Amniotic epithelial cell (primary cell): ENCODE measurements at regions not wholly inside any gene's neighbourhood (a gene's known extent, or its start where the extent isn't known, plus 50 kb on each side); places are given as distances from the start of the nearest gene placed in this dataset.

Experiments used
- DNase-seq: peaks from one replicate; pipeline ENCODE4 v3.0.0-alpha.2; 2010; ENCODE audit warnings: low read depth

DNA sequence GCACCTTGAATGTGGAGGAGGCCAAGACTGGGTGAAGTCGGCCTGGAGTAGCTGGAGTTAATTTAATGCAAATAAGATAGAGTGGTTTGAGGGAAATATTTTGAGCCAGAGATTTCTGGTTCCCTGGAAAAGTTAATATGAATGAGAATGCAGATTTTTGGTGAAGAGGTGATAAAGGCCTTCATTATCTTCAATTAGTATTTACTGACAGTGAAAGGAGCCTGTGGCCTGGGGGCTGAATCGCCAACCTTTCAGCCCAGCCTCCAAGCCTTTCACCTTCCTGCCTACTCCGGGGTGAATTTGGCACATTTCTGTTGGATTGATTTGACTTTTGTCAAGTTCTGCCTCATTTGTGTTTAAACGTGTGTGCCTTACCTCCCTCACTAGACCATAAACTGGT is 147.8 kb downstream of the SOX2 start:
- DNase-seq, result no peak

DNA sequence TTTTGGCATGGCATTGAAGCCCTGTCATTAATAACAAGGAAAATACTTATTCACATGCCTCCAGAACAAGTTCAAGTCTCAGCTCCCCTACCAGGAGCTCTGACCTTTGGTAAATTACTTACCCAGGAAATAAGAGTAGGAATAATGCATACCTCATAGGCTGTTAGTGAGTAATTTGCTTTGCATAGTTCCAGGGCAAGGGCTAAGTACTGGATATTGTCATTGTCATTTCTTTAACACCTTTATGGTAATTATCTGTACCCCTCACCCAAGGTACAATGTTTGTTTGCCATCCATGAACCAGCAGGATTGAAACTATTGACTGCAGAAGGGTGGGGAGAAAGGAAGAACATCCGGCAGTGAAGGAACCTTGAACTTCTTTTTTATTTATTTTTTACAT is 148.5 kb downstream of the SOX2 start:
- DNase-seq, result no peak

- no peak for DNase-seq
Measured at GRCh38 chr3:181862502-181862901, 150.8 kb downstream of the SOX2 start.

DNA sequence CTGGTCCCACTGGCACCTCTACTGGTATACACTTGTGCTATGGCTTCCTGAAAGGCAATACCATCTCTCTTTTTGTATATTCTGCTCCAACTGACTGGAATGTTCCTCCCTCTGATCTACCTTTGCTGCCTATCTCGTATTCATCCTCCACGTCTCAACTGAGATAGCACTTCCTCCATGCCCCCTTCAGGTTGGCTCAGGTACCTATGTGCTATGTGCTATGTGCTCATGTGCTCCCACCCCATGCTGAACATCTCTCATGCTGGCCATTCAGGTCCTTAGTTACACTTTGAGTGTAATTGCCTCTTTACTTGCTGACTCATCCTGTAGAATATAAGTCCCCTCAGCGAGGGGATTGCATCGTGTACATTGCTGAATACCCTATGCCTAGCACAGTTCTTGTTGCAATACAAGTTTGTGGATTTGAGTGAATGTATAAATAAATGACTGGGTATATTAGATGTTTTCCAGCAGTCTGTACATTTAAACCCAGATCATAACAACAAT is 156.9 kb downstream of the SOX2 start:
- no peak for DNase-seq

- no peak for DNase-seq
Measured at GRCh38 chr3:181872887-181873286, 161.2 kb downstream of the SOX2 start.

GRCh38 chr3:181879926-181880325 is 168.2 kb downstream of the SOX2 start:
- no peak for DNase-seq

DNA sequence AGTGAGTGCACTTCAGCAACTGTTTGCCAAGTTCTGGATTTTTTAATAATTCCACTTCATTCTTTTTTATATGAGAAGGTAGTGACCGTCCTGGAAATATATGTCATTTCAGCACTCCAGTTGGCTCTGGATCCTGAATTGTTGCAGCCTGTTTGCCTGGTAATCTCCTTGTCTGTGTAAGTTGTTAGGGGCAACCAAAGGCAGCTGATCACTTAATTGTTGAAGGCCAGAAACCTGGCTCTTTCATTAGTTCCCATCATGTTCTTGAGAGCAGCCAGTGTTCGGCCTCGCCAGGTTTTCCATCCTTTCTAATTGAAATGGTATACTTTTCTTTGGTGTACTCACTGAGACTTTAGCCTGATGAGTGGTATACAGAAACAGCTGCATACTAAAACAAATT is 168.6 kb downstream of the SOX2 start:
- no peak for DNase-seq

DNA sequence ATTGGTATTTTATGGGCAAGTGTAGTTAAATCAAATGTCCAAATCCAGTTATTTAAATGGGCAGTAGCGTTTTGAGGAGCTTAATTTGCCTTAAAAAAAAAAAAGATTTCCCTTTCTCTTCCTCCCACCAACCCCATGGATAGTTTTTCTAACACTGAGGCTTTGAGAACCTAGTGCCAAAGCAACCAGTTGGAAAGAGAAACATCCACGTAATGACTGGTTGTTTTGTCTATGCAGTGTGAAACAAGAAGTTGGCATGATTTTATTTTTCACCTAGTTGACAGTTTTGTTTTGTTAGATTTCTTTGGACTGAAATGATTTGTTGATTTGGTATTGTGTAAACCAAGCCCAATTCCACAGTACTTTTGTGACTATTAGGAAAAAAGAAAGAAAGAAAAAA is 170.0 kb downstream of the SOX2 start:
- no peak for DNase-seq

GRCh38 chr3:181885868-181886630 is 174.3 kb downstream of the SOX2 start:
- no peak for DNase-seq

DNA sequence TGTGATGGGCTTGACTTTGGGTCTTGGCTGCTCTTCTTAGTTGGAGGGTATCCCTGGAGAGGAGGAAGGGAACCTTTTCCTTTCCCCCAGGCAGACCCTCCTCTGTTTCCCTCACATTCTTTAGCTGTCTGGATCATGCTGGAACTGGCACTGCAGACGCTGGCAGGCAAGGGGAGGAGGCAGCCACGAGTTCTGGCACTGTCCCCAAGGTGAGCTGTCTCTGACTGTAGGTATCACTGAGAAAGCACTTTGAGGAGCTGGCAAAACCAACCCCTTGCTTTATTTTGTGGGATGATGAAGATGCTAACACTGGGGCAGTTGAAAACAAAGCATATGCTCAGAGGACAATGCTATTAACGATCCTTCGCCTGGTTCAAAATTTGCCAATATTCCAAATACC is 175.0 kb downstream of the SOX2 start:
- DNase-seq, result no peak

DNA sequence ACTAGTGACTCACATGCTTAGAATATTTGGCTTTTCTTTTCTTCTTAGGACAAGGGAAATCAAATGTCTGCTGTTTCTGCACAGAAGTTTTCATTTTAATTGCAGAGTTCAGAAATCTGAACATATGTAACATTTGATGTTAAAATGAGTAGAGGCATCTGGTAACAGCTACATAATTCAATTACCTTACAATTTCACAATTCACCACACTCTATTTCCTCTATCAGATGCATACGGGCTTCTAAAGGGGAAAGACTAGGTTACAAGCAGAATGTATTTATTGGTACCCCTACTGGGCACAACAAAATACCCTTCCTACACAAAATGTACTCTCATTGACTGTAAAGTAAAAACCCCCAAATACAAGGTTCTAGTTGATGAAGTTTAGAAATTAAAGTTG is 176.0 kb downstream of the SOX2 start:
- no peak for DNase-seq

DNA sequence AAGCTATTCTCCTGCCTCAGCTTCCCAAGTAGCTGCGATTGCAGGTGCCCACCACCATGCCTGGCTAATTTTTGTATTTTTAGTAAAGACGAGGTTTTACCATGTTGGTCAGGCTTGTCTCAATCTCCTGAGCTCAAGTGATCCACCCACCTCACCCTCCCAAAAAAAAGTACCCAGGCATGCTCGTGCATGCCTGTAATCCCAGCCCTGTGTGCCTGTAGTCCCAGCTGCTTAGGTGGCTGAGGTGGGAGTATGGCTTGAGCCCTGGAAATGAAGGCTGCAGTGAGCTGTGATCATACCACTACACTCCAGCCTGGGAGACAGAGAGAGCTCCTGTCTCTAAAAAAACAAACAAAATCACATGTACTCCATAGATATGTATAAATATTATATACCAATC is 176.5 kb downstream of the SOX2 start:
- DNase-seq, result no peak

- DNase-seq, result no peak
Measured at GRCh38 chr3:181892848-181893247, 181.1 kb downstream of the SOX2 start.

DNA sequence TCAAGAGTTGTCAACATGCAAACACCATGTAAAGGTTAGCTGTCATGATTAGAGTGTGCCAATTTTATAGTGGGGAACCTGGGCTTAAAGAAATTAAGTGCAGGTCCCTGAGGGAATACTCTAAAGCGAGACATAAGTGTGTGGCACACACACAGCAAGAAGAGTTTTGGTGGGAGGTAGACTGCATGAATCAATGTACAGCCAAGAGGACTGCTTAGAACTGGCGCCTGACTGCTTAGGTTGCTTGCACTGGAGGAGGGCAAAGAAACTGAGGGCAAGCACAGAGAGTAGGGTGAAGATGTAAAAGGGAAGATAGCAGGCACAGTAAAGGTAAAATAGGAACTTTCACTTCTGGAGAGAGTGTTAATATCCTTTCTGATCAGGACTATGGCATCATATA is 184.9 kb downstream of the SOX2 start:
- no peak for DNase-seq

- no peak for DNase-seq
Measured at GRCh38 chr3:181899702-181900101, 188.0 kb downstream of the SOX2 start.

DNA sequence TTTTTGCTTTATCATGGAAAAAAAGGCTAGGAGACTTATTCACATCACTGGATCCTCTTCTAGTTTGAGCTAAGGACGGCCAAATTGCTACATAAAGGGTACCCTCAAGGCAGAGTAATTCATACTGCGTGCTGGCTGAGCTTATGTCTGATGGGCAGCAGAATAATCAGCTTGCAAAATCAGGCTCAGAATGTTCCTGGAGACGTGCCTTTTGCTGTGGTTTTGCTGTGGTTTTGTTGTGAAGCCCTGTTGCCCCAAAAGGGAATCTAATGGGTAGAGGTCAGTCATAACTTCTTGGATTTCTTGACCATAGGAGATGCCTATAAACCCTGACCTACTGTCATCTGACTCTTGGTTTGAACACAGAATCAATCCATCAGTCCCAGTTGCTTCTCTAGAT is 189.9 kb downstream of the SOX2 start:
- DNase-seq, result no peak

GRCh38 chr3:181906338-181906737 is 194.6 kb downstream of the SOX2 start:
- DNase-seq, result no peak

DNA sequence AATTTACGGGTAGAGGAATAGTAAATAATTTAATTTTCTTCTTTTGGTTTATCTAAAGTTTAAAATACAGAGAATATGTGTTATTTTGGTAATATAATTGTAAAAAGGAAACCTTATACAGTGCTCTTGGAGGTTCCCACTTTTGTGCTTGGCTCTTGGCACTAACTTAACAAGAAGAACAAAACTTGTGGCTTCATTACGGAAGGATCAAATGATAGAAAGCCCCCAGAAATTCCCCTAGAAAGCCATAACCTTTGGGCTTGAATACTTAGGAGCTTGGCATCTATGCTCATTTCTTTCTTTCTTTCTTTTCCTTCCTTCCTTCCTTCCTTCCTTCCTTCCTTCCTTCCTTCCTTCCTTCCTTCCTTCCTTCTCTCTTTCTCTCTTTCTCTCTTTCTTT is 197.5 kb downstream of the SOX2 start:
- DNase-seq, result no peak

DNA sequence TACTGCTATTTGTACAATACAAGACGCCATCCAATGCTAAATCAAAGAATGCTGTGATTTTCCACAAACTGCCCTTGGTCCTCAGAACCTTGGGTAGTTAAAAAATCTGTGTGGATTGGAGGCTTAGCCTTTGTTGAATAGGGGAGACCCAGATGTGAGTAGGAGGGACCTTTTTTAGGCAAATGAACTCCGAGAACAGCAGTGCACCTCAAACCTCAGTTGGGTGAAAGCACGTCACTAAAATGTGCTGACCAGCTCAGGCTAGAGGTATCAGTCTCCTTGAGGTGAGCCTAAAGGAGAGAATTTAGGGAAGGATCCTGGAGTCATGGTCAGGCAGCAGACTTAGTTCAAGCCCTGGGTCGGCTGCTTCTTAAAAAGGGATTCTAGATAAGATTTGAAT is 200.7 kb downstream of the SOX2 start:
- DNase-seq, result no peak

GRCh38 chr3:181913254-181913653 is 201.5 kb downstream of the SOX2 start:
- DNase-seq, result no peak

DNA sequence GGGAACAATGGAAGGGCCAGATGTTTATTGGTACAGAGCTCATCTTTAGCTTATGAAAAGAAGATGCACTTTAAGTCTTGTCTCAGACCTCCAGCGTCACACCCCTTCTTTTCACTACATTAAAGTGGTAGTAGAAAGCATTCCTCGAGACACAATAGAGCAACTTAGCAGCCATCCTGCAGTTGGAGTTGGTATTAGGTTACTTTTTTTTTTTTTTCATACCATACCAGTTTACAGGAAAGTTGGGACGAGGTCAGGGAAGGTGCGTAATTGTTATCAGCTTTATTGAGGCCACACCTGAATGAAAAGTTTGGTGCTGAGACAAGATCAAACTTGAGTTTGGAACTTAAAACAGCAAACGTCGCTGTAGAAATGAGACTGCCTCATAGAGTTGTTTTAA is 203.8 kb downstream of the SOX2 start:
- no peak for DNase-seq

DNA sequence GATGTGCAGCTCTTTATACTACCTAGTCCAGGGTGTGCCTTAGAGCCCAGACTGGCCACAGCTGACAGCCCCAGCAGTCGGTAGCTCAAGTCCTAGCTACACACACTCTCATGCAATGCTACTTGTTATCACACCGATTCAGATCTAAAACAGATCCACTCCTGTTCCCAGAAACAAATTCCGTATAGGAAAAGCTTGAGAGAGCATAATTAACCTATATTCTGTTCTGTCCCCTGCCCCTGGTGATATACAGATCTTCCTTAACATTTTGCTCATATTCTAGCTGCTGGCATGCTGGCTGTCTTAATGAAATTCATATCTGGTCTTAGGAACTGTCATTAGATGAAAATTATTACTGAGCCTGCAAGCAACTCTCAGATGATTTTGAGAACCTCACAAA is 204.3 kb downstream of the SOX2 start:
- DNase-seq, result no peak

DNA sequence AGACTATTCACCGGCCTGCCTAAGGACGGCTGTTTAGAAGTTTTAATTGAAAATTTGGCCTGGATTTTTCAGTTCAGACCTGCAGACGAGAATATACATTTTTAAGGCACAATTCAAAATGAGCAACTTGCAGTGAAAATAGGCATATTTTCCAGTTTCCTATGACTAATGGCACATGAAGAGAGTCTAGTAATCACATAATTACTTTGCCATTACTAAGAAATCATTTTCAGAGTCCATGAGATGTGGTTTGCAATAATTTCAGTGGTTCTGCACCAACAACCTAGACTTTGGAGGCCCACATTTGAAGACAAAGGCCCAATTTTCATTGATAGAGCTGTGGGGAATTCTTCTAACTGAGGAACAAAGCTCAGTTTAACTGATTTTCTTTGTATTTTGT is 205.3 kb downstream of the SOX2 start:
- DNase-seq, result no peak

DNA sequence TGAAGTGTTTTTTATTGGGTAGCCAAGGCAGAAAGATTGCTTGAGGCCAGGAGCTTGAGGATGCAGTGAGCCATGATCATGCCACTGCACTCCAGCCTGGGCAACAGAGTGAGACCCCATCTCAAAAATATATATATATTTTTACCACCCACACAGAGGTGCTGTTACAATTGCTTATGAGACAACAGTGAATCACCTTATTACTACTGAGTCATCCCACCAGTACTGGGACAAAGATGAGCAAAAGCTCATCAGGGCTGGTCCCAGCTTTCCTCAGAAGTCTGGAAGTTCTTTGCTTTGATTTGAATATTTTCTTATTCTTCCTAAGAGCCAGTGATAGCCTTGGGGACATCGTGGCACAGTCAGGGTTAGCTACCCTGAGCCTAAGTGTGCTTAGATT is 207.7 kb downstream of the SOX2 start:
- no peak for DNase-seq
